H9 (cell line): ENCODE measurements at regions not wholly inside any gene's neighbourhood (a gene's known extent, or its start where the extent isn't known, plus 50 kb on each side); places are given as distances from the start of the nearest gene placed in this dataset.

Experiments
- DNase-seq: peaks from one replicate; pipeline ENCODE4 v3.0.0-alpha.2; 2017
- H2AFZ ChIP-seq: one replicate; pipeline ENCODE4 v1.6.1; 2013; ENCODE audit warnings: mild to moderate bottlenecking, low read length, control low read depth, moderate library complexity
- H2AK5ac ChIP-seq: 2 replicates; pipeline ENCODE4 v1.6.1; 2013; ENCODE audit warnings: low read length, control low read depth, mixed read lengths; ENCODE audit not compliant: insufficient read length
- H2BK120ac ChIP-seq: one replicate; pipeline ENCODE4 v1.6.1; 2013; ENCODE audit warnings: low read depth, mild to moderate bottlenecking, low read length, control low read depth, inconsistent platforms; ENCODE audit not compliant: poor library complexity, severe bottlenecking
- H2BK12ac ChIP-seq: 2 replicates; pipeline ENCODE4 v1.6.1; 2013; ENCODE audit warnings: low read length, control low read depth, mixed read lengths, low read depth; ENCODE audit not compliant: insufficient read length
- H2BK15ac ChIP-seq: 2 replicates; pipeline ENCODE4 v1.6.1; 2013; ENCODE audit warnings: low read depth, low read length, control low read depth
- H2BK20ac ChIP-seq: one replicate; pipeline ENCODE4 v1.6.1; 2013; ENCODE audit warnings: low read depth, mild to moderate bottlenecking, low read length, control low read depth, inconsistent platforms; ENCODE audit not compliant: poor library complexity, severe bottlenecking
- H2BK5ac ChIP-seq: 2 replicates; pipeline ENCODE4 v1.6.1; 2013; ENCODE audit warnings: low read length, control low read depth, mixed read lengths; ENCODE audit not compliant: insufficient read length
- H3K14ac ChIP-seq: 2 replicates; pipeline ENCODE4 v1.6.1; 2013; ENCODE audit warnings: low read length, control low read depth; ENCODE audit not compliant: insufficient read depth
- H3K18ac ChIP-seq: 2 replicates; pipeline ENCODE4 v1.6.1; 2013; ENCODE audit warnings: low read depth, mild to moderate bottlenecking, mixed read lengths, low read length, control low read depth; ENCODE audit not compliant: insufficient read length
- H3K23ac ChIP-seq: 2 replicates; pipeline ENCODE4 v1.6.1; 2013; ENCODE audit warnings: low read length, control low read depth, mixed read lengths, low read depth; ENCODE audit not compliant: insufficient read length
- H3K23me2 ChIP-seq: 2 replicates; pipeline ENCODE4 v1.6.1; 2013; ENCODE audit warnings: low read depth, mild to moderate bottlenecking, mixed read lengths, low read length, control low read depth; ENCODE audit not compliant: insufficient read length, poor library complexity, severe bottlenecking
- H3K27ac ChIP-seq: 2 replicates; pipeline ENCODE4 v1.5.1; 2013; ENCODE audit warnings: low read length, control low read depth, mixed read lengths, low read depth; ENCODE audit not compliant: insufficient read length
- H3K27me3 ChIP-seq: 2 replicates; pipeline ENCODE4 v1.6.1; 2013; ENCODE audit warnings: low read length, control low read depth, inconsistent platforms; ENCODE audit not compliant: insufficient read depth
- H3K4ac ChIP-seq: 2 replicates; pipeline ENCODE4 v1.6.1; 2013; ENCODE audit warnings: low read depth, mild to moderate bottlenecking, control low read depth, inconsistent platforms, low read length, moderate library complexity
- H3K4me1 ChIP-seq: 2 replicates; pipeline ENCODE4 v1.6.1; 2013; ENCODE audit warnings: low read length, control low read depth, inconsistent platforms; ENCODE audit not compliant: insufficient read depth
- H3K4me2 ChIP-seq: 2 replicates; pipeline ENCODE4 v1.6.1; 2013; ENCODE audit warnings: low read length, control low read depth, mixed read lengths; ENCODE audit not compliant: insufficient read length, insufficient read depth
- H3K56ac ChIP-seq: 2 replicates; pipeline ENCODE4 v1.6.1; 2013; ENCODE audit warnings: low read depth, mild to moderate bottlenecking, mixed read lengths, low read length, control low read depth; ENCODE audit not compliant: insufficient read length
- H3K79me1 ChIP-seq: 2 replicates; pipeline ENCODE4 v1.6.1; 2013; ENCODE audit warnings: low read depth, mild to moderate bottlenecking, moderate library complexity, low read length, control low read depth, inconsistent platforms; ENCODE audit not compliant: insufficient read depth, poor library complexity, severe bottlenecking
- H3K79me2 ChIP-seq: 2 replicates; pipeline ENCODE4 v1.6.1; 2013; ENCODE audit warnings: low read length, control low read depth, inconsistent platforms; ENCODE audit not compliant: insufficient read depth
- H3K9ac ChIP-seq: 2 replicates; pipeline ENCODE4 v1.6.1; 2013; ENCODE audit warnings: low read length, control low read depth, mixed read lengths; ENCODE audit not compliant: insufficient read length; ENCODE audit errors: extremely low read depth
- H3K9me3 ChIP-seq: one replicate; pipeline ENCODE4 v1.6.1; 2013; ENCODE audit warnings: low read depth, low read length, inconsistent platforms; ENCODE audit not compliant: control insufficient read depth
- H3T11ph ChIP-seq: one replicate; pipeline ENCODE4 v1.6.1; 2013; ENCODE audit warnings: mild to moderate bottlenecking, low read length, control low read depth, inconsistent platforms
- H4K20me1 ChIP-seq: one replicate; pipeline ENCODE4 v1.6.1; 2013; ENCODE audit not compliant: control insufficient read depth, insufficient read length, insufficient read depth
- H4K5ac ChIP-seq: 2 replicates; pipeline ENCODE4 v1.6.1; 2013; ENCODE audit warnings: low read depth, mild to moderate bottlenecking, mixed read lengths, low read length, control low read depth; ENCODE audit not compliant: insufficient read length
- H4K8ac ChIP-seq: replicated peaks from 2 replicates; pipeline ENCODE4 v1.6.1; 2013; ENCODE audit warnings: low read length, control low read depth, mixed read lengths, low read depth; ENCODE audit not compliant: insufficient read length
- H4K91ac ChIP-seq: 2 replicates; pipeline ENCODE4 v1.6.1; 2013; ENCODE audit warnings: low read depth, mild to moderate bottlenecking, moderate library complexity, mixed read lengths, low read length, control low read depth; ENCODE audit not compliant: insufficient read length
- H3K27ac Mint-ChIP-seq, 3 experiments: 2 replicates in 2 of 3; 3 replicates in 1 of 3; pipeline ENCODE4 v1.8.0; 2020 to 2021; ENCODE audit warnings: mixed read lengths in 3 of 3, mild to moderate bottlenecking in 1 of 3, moderate library complexity in 1 of 3
- H3K27me3 Mint-ChIP-seq: 2 replicates; pipeline ENCODE4 v1.8.0; 2021; ENCODE audit warnings: low read depth, mild to moderate bottlenecking, moderate library complexity, mixed read lengths
- H3K36me3 Mint-ChIP-seq, 3 experiments: 2 replicates in 2 of 3; 3 replicates in 1 of 3; pipeline ENCODE4 v1.8.0; 2020 to 2021; ENCODE audit warnings: low read depth in 3 of 3, mixed read lengths in 3 of 3; ENCODE audit not compliant: insufficient read depth in 1 of 3
- H3K4me1 Mint-ChIP-seq, 2 experiments: 2 replicates each; pipeline ENCODE4 v1.8.0; 2020; ENCODE audit warnings: mixed read lengths in 2 of 2
- H3K4me3 Mint-ChIP-seq, 2 experiments: 2 replicates in 1 of 2; 3 replicates in 1 of 2; pipeline ENCODE4 v1.8.0; 2020 to 2021; ENCODE audit warnings: mild to moderate bottlenecking in 2 of 2, mixed read lengths in 2 of 2, moderate library complexity in 1 of 2
- H3K9me3 Mint-ChIP-seq, 2 experiments: 2 replicates in 1 of 2; 3 replicates in 1 of 2; pipeline ENCODE4 v1.8.0; 2020; ENCODE audit warnings: mild to moderate bottlenecking in 2 of 2, mixed read lengths in 2 of 2, moderate library complexity in 1 of 2
- CTCF ChIP-seq: fragments of 200-600 bp; sonication (generic); conservative IDR thresholded peaks from 3 replicates; pipeline ENCODE4 v1.8.0; 2021; ENCODE audit warnings: antibody characterized with exemption, mild to moderate bottlenecking
- WGBS: extraction: QIAGEN DNeasy Blood & Tissue Kit; methylation state at CpG from one replicate; pipeline ENCODE4 v1.1.7; 2013; ENCODE audit warnings: missing lambda C conversion rate, low lambda C conversion rate, mixed read lengths; ENCODE audit not compliant: insufficient read length; ENCODE audit errors: extremely low coverage; 5-methylcytosine and 5-hydroxymethylcytosine counted together

GRCh38 chr3:182148360-182148759, 436.6 kb downstream of the SOX2 start:
- H3K79me2 ChIP-seq, result no peaks in the 10 kb centered on the region
- no peak overlapping the region for H3K23ac ChIP-seq
- H2AK5ac ChIP-seq, result no peak overlapping the region
- WGBS, result no CpG with 5 or more reads among the region's 3 CpGs
- Mint-ChIP-seq H3K4me1 (peaks cover 19 to 20% of the 10 kb centered on the region in 2 experiments), H3K27me3 (no peaks in the 10 kb centered on the region), H3K4me3 (no peak overlapping the region), H3K9me3 (peaks cover 22 to 25% of the 10 kb centered on the region in 2 experiments), H3K27ac (no peak overlapping the region), H3K36me3 (peaks cover 4 to 28% (median 22%) of the 10 kb centered on the region in 3 experiments)
- H2BK120ac ChIP-seq, result no peak overlapping the region
- H3K4me1 ChIP-seq, result peaks cover 11% of the 10 kb centered on the region
- no peak overlapping the region for H3T11ph ChIP-seq
- H3K23me2 ChIP-seq, result no peaks in the 10 kb centered on the region
- no peak overlapping the region for H3K27ac ChIP-seq
- no peaks in the 10 kb centered on the region for H4K20me1 ChIP-seq
- no peak overlapping the region for H4K91ac ChIP-seq
- no peaks in the 10 kb centered on the region for H3K79me1 ChIP-seq
- no peak for TF ChIP-seq CTCF
- H3K4ac ChIP-seq, result no peak overlapping the region
- no peak overlapping the region for H2BK15ac ChIP-seq
- no peaks in the 10 kb centered on the region for H3K9me3 ChIP-seq
- no peak overlapping the region for H4K8ac ChIP-seq
- no peak overlapping the region for H3K4me2 ChIP-seq
- DNase-seq, result no peak
- H2AFZ ChIP-seq, result no peak overlapping the region
- H3K18ac ChIP-seq, result no peak overlapping the region
- no peaks in the 10 kb centered on the region for H3K27me3 ChIP-seq
- no peak overlapping the region for H3K56ac ChIP-seq
- H3K9ac ChIP-seq, result no peak overlapping the region
- no peak overlapping the region for H4K5ac ChIP-seq
- H3K14ac ChIP-seq, result no peak overlapping the region
- no peak overlapping the region for H2BK20ac ChIP-seq
- H2BK5ac ChIP-seq, result no peak overlapping the region
- no peak overlapping the region for H2BK12ac ChIP-seq
